HFFc6 (cell line): ENCODE measurements at regions not wholly inside any gene's neighbourhood (a gene's known extent, or its start where the extent isn't known, plus 50 kb on each side); places are given as distances from the start of the nearest gene placed in this dataset.

Experiments
- DNase-seq: peaks from one replicate; pipeline ENCODE4 v3.0.0-alpha.2; 2018
- H3K27ac Mint-ChIP-seq: 2 replicates; pipeline ENCODE4 v1.8.0; 2020; ENCODE audit warnings: mild to moderate bottlenecking, mixed read lengths
- H3K27me3 Mint-ChIP-seq: 2 replicates; pipeline ENCODE4 v1.8.0; 2021; ENCODE audit warnings: mild to moderate bottlenecking, moderate library complexity, mixed read lengths; ENCODE audit not compliant: insufficient read depth
- H3K36me3 Mint-ChIP-seq: 2 replicates; pipeline ENCODE4 v1.8.0; 2021; ENCODE audit warnings: low read depth, mixed read lengths
- H3K4me1 Mint-ChIP-seq: 2 replicates; pipeline ENCODE4 v1.8.0; 2020; ENCODE audit warnings: low read depth, mixed read lengths
- H3K4me3 Mint-ChIP-seq: 2 replicates; pipeline ENCODE4 v1.8.0; 2020; ENCODE audit warnings: mild to moderate bottlenecking, moderate library complexity, mixed read lengths
- H3K9me3 Mint-ChIP-seq: 2 replicates; pipeline ENCODE4 v1.8.0; 2020; ENCODE audit warnings: mild to moderate bottlenecking, mixed read lengths
- CTCF ChIP-seq: fragments of 200-600 bp; sonication (generic); IDR thresholded peaks from 2 replicates; pipeline ENCODE4 v1.5.0; 2021; ENCODE audit warnings: antibody characterized with exemption, mild to moderate bottlenecking

- Mint-ChIP-seq H3K36me3 (no peaks in the 10 kb centered on the region), H3K9me3 (no peaks in the 10 kb centered on the region), H3K27me3 (no peaks in the 10 kb centered on the region), H3K4me3 (no peak overlapping the region), H3K4me1 (peaks cover 21% of the 10 kb centered on the region), H3K27ac (no peak overlapping the region)
- no peak for TF ChIP-seq CTCF
- no peak for DNase-seq
Measured at GRCh38 chr3:150357923-150358607, 50.0 kb upstream of the TSC22D2 start.

- Mint-ChIP-seq H3K36me3 (no peaks in the 10 kb centered on the region), H3K4me3 (no peak overlapping the region), H3K27ac (no peak overlapping the region), H3K27me3 (no peaks in the 10 kb centered on the region), H3K4me1 (peaks cover 26% of the 10 kb centered on the region), H3K9me3 (no peaks in the 10 kb centered on the region)
- no peak for TF ChIP-seq CTCF
- DNase-seq = no peak
Measured at GRCh38 chr3:150357140-150357539, 51.0 kb upstream of the TSC22D2 start.

- H3K36me3 Mint-ChIP-seq = no peaks in the 10 kb centered on the region
- no peak overlapping the region for H3K4me3 Mint-ChIP-seq
- no peak for DNase-seq
- H3K4me1 Mint-ChIP-seq = peaks cover 41% of the 10 kb centered on the region
- no peak for TF ChIP-seq CTCF
- H3K9me3 Mint-ChIP-seq = no peaks in the 10 kb centered on the region
- no peaks in the 10 kb centered on the region; the same call in 1 of the 2 replicates for H3K27me3 Mint-ChIP-seq
- H3K27ac Mint-ChIP-seq = peak overlapping the region; percentile 10; the same call in 1 of the 2 replicates
Measured at GRCh38 chr3:150355574-150355973, 52.5 kb upstream of the TSC22D2 start.

GRCh38 chr3:150352931-150353330 is 55.2 kb upstream of the TSC22D2 start:
- no peaks in the 10 kb centered on the region; the same call in 1 of the 2 replicates for H3K27me3 Mint-ChIP-seq
- no peaks in the 10 kb centered on the region for H3K9me3 Mint-ChIP-seq
- H3K4me3 Mint-ChIP-seq = no peak overlapping the region
- no peak for TF ChIP-seq CTCF
- H3K36me3 Mint-ChIP-seq = no peaks in the 10 kb centered on the region
- DNase-seq = no peak
- peaks cover 53% of the 10 kb centered on the region for H3K4me1 Mint-ChIP-seq
- H3K27ac Mint-ChIP-seq = no peak overlapping the region

GRCh38 chr3:150351398-150351797 is 56.7 kb upstream of the TSC22D2 start:
- H3K4me3 Mint-ChIP-seq = no peak overlapping the region
- DNase-seq = no peak
- peaks cover 69% of the 10 kb centered on the region for H3K4me1 Mint-ChIP-seq
- TF ChIP-seq CTCF = no peak
- no peaks in the 10 kb centered on the region for H3K36me3 Mint-ChIP-seq
- no peaks in the 10 kb centered on the region for H3K9me3 Mint-ChIP-seq
- no peak overlapping the region for H3K27ac Mint-ChIP-seq
- no peaks in the 10 kb centered on the region; the same call in 1 of the 2 replicates for H3K27me3 Mint-ChIP-seq
